H1 (cell line): ENCODE measurements at regions not wholly inside any gene's neighbourhood (a gene's known extent, or its start where the extent isn't known, plus 50 kb on each side); places are given as distances from the start of the nearest gene placed in this dataset.

Experiments used
- CTCF ChIA-PET: fragments of 300-600 bp; sonication (Branson Sonifier 250); formaldehyde crosslinking; loops from one replicate; lab custom pipeline; 2021; ENCODE audit not compliant: partially characterized antibody; lab: Charles Lee
- POLR2A ChIA-PET: fragments of 300-600 bp; sonication (Branson Sonifier 250); formaldehyde crosslinking; loops from one replicate; lab custom pipeline; 2021; ENCODE audit warnings: inconsistent platforms; ENCODE audit not compliant: partially characterized antibody; lab: Charles Lee
- DNase-seq, 2 experiments: peaks; one replicate each; pipeline versions ENCODE4 v3.0.0 to v3.0.0-alpha.2; 2010 to 2022; ENCODE audit warnings: low spot score in 2 of 2, low read depth in 1 of 2, mixed read lengths in 1 of 2
- FAIRE-seq: peaks from 2 replicates; lab custom pipeline; 2011; peaks lifted over from hg19 to GRCh38; lab: Jason Lieb, UNC
- H2AFZ ChIP-seq: 2 replicates; pipeline ENCODE4 v1.8.1; 2012; ENCODE audit warnings: low read length, inconsistent platforms
- H2AK5ac ChIP-seq: 2 replicates; pipeline ENCODE4 v1.6.1; 2013; ENCODE audit warnings: low read depth, low read length
- H2BK120ac ChIP-seq: replicated peaks from 2 replicates; pipeline ENCODE3; 2013; ENCODE audit warnings: low read depth, low read length, inconsistent platforms
- H2BK12ac ChIP-seq: 2 replicates; pipeline ENCODE4 v1.6.1; 2013; ENCODE audit warnings: low read depth, low read length
- H2BK15ac ChIP-seq: 2 replicates; pipeline ENCODE4 v1.6.1; 2013; ENCODE audit warnings: low read length
- H2BK20ac ChIP-seq: 2 replicates; pipeline ENCODE4 v1.6.1; 2013; ENCODE audit warnings: low read length
- H2BK5ac ChIP-seq: 2 replicates; pipeline ENCODE4 v1.6.1; 2013; ENCODE audit warnings: low read depth, low read length
- H3K14ac ChIP-seq: 2 replicates; pipeline ENCODE4 v1.6.1; 2013; ENCODE audit warnings: inconsistent platforms; ENCODE audit not compliant: insufficient read length
- H3K18ac ChIP-seq: 2 replicates; pipeline ENCODE4 v1.6.1; 2013; ENCODE audit warnings: low read length; ENCODE audit errors: extremely low read depth
- H3K23ac ChIP-seq: 2 replicates; pipeline ENCODE4 v1.6.1; 2013; ENCODE audit warnings: inconsistent platforms; ENCODE audit not compliant: insufficient read length
- H3K23me2 ChIP-seq: 2 replicates; pipeline ENCODE4 v1.6.1; 2013; ENCODE audit warnings: low read depth, low read length
- H3K27ac ChIP-seq: 2 replicates; pipeline ENCODE4 v1.6.1; 2011; ENCODE audit warnings: low read depth, low read length, inconsistent platforms
- H3K27me3 ChIP-seq, 4 experiments: replicated peaks in 1 of 4; 1 replicate in 1 of 4; 2 replicates in 3 of 4; pipeline versions ENCODE4 v1.6.1 to v1.8.1; 2011 to 2013; ENCODE audit warnings: low read length in 3 of 4, mild to moderate bottlenecking in 3 of 4, inconsistent platforms in 2 of 4, mixed read lengths in 2 of 4, moderate library complexity in 1 of 4; ENCODE audit not compliant: control insufficient read depth in 3 of 4, insufficient read depth in 3 of 4; ENCODE audit errors: extremely low read depth in 1 of 4
- H3K36me3 ChIP-seq, 4 experiments: 2 replicates each; pipeline versions ENCODE4 v1.6.1 to v1.8.1; 2011 to 2013; ENCODE audit warnings: mild to moderate bottlenecking in 4 of 4, low read length in 3 of 4, moderate library complexity in 2 of 4, control low read depth in 1 of 4, inconsistent platforms in 1 of 4; ENCODE audit not compliant: insufficient read depth in 4 of 4, control insufficient read depth in 2 of 4
- H3K4ac ChIP-seq: replicated peaks from 2 replicates; pipeline ENCODE3; 2013; ENCODE audit warnings: low read length, low read depth, mixed read lengths, inconsistent platforms; ENCODE audit not compliant: insufficient read length
- H3K4me1 ChIP-seq, 4 experiments: replicated peaks in 1 of 4; 1 replicate in 1 of 4; 2 replicates in 3 of 4; pipeline versions ENCODE4 v1.6.1 to v1.8.1; 2011 to 2013; ENCODE audit warnings: low read length in 3 of 4, inconsistent platforms in 2 of 4, mixed read lengths in 1 of 4; ENCODE audit not compliant: insufficient read depth in 4 of 4, control insufficient read depth in 3 of 4
- H3K4me2 ChIP-seq, 2 experiments: 2 replicates each; pipeline versions ENCODE4 v1.6.1 to v1.8.1; 2011 to 2013; ENCODE audit warnings: low read depth in 2 of 2, low read length in 2 of 2, control low read depth in 1 of 2, inconsistent platforms in 1 of 2, mild to moderate bottlenecking in 1 of 2; ENCODE audit not compliant: insufficient read depth in 1 of 2
- H3K4me3 ChIP-seq, 4 experiments: fragments of 200-600, 300-600 bp in 1 of 4; sonication (generic), shearing (Covaris generic), sonication (Bioruptor Twin) in 1 of 4; 2 replicates each; pipeline versions ENCODE4 v1.5.1 to v1.8.1; 2011 to 2016; ENCODE audit warnings: low read length in 4 of 4, low read depth in 3 of 4, control low read depth in 2 of 4, inconsistent platforms in 2 of 4, mild to moderate bottlenecking in 2 of 4, mixed read lengths in 1 of 4, moderate library complexity in 1 of 4; ENCODE audit not compliant: insufficient read depth in 2 of 4; ENCODE audit errors: extremely low read depth in 1 of 4
- H3K56ac ChIP-seq: replicated peaks from 2 replicates; pipeline ENCODE3; 2013; ENCODE audit warnings: low read depth, mild to moderate bottlenecking, mixed read lengths, low read length, inconsistent platforms; ENCODE audit not compliant: insufficient read length
- H3K79me1 ChIP-seq: 2 replicates; pipeline ENCODE4 v1.6.1; 2013; ENCODE audit warnings: low read depth, low read length, control low read depth
- H3K79me2 ChIP-seq, 2 experiments: 2 replicates each; pipeline versions ENCODE4 v1.6.1 to v1.8.1; 2012 to 2013; ENCODE audit warnings: low read length in 2 of 2, mild to moderate bottlenecking in 2 of 2, inconsistent platforms in 1 of 2; ENCODE audit not compliant: insufficient read depth in 2 of 2, control insufficient read depth in 1 of 2
- H3K9ac ChIP-seq, 4 experiments: replicated peaks in 1 of 4; 1 replicate in 1 of 4; 2 replicates in 3 of 4; pipeline versions ENCODE4 v1.6.1 to v1.8.1; 2011 to 2013; ENCODE audit warnings: low read depth in 3 of 4, low read length in 3 of 4, control low read depth in 2 of 4, mild to moderate bottlenecking in 2 of 4, moderate library complexity in 2 of 4, inconsistent platforms in 1 of 4; ENCODE audit errors: extremely low read depth in 1 of 4
- H3K9me3 ChIP-seq, 2 experiments: 2 replicates each; pipeline versions ENCODE4 v1.6.1 to v1.8.1; 2012 to 2013; ENCODE audit warnings: mild to moderate bottlenecking in 2 of 2, moderate library complexity in 2 of 2, control low read depth in 1 of 2, inconsistent platforms in 1 of 2, low read depth in 1 of 2, low read length in 1 of 2, mixed read lengths in 1 of 2; ENCODE audit not compliant: insufficient read depth in 2 of 2
- H4K20me1 ChIP-seq, 2 experiments: replicated peaks in 1 of 2; 2 replicates each; pipeline versions ENCODE3 to v1.8.1; 2011 to 2013; ENCODE audit warnings: inconsistent platforms in 2 of 2, low read length in 2 of 2, mild to moderate bottlenecking in 1 of 2; ENCODE audit not compliant: insufficient read depth in 2 of 2, control insufficient read depth in 1 of 2
- H4K5ac ChIP-seq: 2 replicates; pipeline ENCODE4 v1.6.1; 2013; ENCODE audit warnings: low read length, low read depth, mixed read lengths, inconsistent platforms; ENCODE audit not compliant: insufficient read length
- H4K8ac ChIP-seq: 2 replicates; pipeline ENCODE4 v1.8.0; 2013; ENCODE audit warnings: mild to moderate bottlenecking, moderate library complexity, low read length, inconsistent platforms; ENCODE audit not compliant: insufficient read depth; ENCODE audit errors: extremely low read depth
- H4K91ac ChIP-seq: replicated peaks from 2 replicates; pipeline ENCODE3; 2013; ENCODE audit warnings: low read length, mixed read lengths, inconsistent platforms; ENCODE audit not compliant: insufficient read length
- ASH2L ChIP-seq: fragments of 200-600, 300-600 bp; sonication (generic); IDR thresholded peaks from one replicate; pipeline ENCODE4 v1.7.1; 2017; ENCODE audit warnings: low read length
- ATF3 ChIP-seq: IDR thresholded peaks from 2 replicates; pipeline ENCODE4 v1.6.1; 2011; ENCODE audit warnings: low read depth, mild to moderate bottlenecking, low read length; ENCODE audit not compliant: insufficient read depth
- BCL11A ChIP-seq, 2 experiments: IDR thresholded peaks; one replicate each; pipeline ENCODE4 v1.6.1; 2011; ENCODE audit warnings: low read depth in 2 of 2, low read length in 2 of 2, mild to moderate bottlenecking in 2 of 2
- GABPA ChIP-seq: IDR thresholded peaks from 2 replicates; pipeline ENCODE4 v1.6.1; 2011; ENCODE audit warnings: mild to moderate bottlenecking, low read length, moderate library complexity, borderline replicate concordance; ENCODE audit not compliant: insufficient read depth
- JUN ChIP-seq: IDR thresholded peaks from 2 replicates; pipeline ENCODE4 v1.6.1; 2011; ENCODE audit warnings: low read depth, mild to moderate bottlenecking, improper control_type of control experiment, low read length
- KDM4A ChIP-seq: IDR thresholded peaks from one replicate; pipeline ENCODE4 v1.7.1; 2012; ENCODE audit warnings: low read depth, mild to moderate bottlenecking, moderate library complexity, low read length, inconsistent platforms; ENCODE audit not compliant: severe bottlenecking
- NANOG ChIP-seq: IDR thresholded peaks from 2 replicates; pipeline ENCODE4 v1.6.1; 2011; ENCODE audit warnings: low read length, low read depth, mild to moderate bottlenecking, inconsistent platforms; ENCODE audit not compliant: insufficient read depth, poor library complexity, severe bottlenecking
- POLR2AphosphoS5 ChIP-seq: IDR thresholded peaks from 2 replicates; pipeline ENCODE4 v1.6.1; 2011; ENCODE audit warnings: low read depth, low read length
- POU5F1 ChIP-seq: IDR thresholded peaks from 2 replicates; pipeline ENCODE4 v1.6.1; 2011; ENCODE audit warnings: low read depth, mild to moderate bottlenecking, low read length, moderate library complexity
- RBBP5 ChIP-seq: IDR thresholded peaks from 2 replicates; pipeline ENCODE4 v1.7.1; 2012; ENCODE audit warnings: low read depth, mild to moderate bottlenecking, inconsistent platforms, low read length, moderate library complexity, borderline replicate concordance
- SP4 ChIP-seq: IDR thresholded peaks from 2 replicates; pipeline ENCODE4 v1.6.1; 2012; ENCODE audit warnings: low read length, inconsistent platforms
- SRF ChIP-seq: IDR thresholded peaks from 2 replicates; pipeline ENCODE4 v1.6.1; 2011; ENCODE audit warnings: mild to moderate bottlenecking, low read depth, low read length, moderate library complexity
- YY1 ChIP-seq: IDR thresholded peaks from 2 replicates; pipeline ENCODE4 v1.6.1; 2011; ENCODE audit warnings: low read depth, mild to moderate bottlenecking, low read length
- WGBS, 2 experiments: shearing (Covaris generic) in 1 of 2; methylation state at CpG; one replicate each; pipeline versions ENCODE4 v1.1.6 to v1.1.7; 2013 to 2015; ENCODE audit warnings: low lambda C conversion rate in 2 of 2, mixed read lengths in 2 of 2, inconsistent platforms in 1 of 2, low coverage in 1 of 2, missing lambda C conversion rate in 1 of 2; ENCODE audit not compliant: insufficient replicate concordance in 2 of 2, insufficient coverage in 1 of 2, insufficient read length in 1 of 2; ENCODE audit errors: extremely low coverage in 1 of 2, missing lambda C conversion rate in 1 of 2; 5-methylcytosine and 5-hydroxymethylcytosine counted together

GRCh38 chr9:108080285-108080684 lies 590.7 kb upstream of the KLF4 start:
- Histone ChIP-seq H2BK15ac (no peak overlapping the region), H2AFZ (no peak overlapping the region), H3K23ac (no peak overlapping the region), H3K4me3 (no peak overlapping the region), H3K4me1 (peaks cover 0 to 6% (median 0%) of the 10 kb centered on the region in 4 experiments; a peak in 1 of 7 replicates)
- CTCF ChIA-PET = no interaction called here
- TF ChIP-seq SP4 = no peak
- no peak for TF ChIP-seq ASH2L
- TF ChIP-seq POLR2AphosphoS5 = no peak
- no peak for TF ChIP-seq GABPA
- TF ChIP-seq JUN = no peak
- TF ChIP-seq YY1 = no peak
- TF ChIP-seq SRF = no peak
- no peak for TF ChIP-seq NANOG
- TF ChIP-seq POU5F1 = no peak
- TF ChIP-seq ATF3 = no peak
- TF ChIP-seq BCL11A (IDR thresholded peaks at IDR 0.05; ENCODE audit: low read depth in 2 of 2, low read length in 2 of 2) = no peak
- no peak for TF ChIP-seq KDM4A
- TF ChIP-seq RBBP5 = no peak
- TF ChIP-seq, all 59 proteins: peak for 0
- H3K27ac ChIP-seq = no peak overlapping the region
- POLR2A ChIA-PET = no interaction called here
- no peaks in the 10 kb centered on the region for H3K36me3 ChIP-seq
- no peak overlapping the region for H3K4ac ChIP-seq
- no peaks in the 10 kb centered on the region for H4K20me1 ChIP-seq
- no peak overlapping the region for H4K91ac ChIP-seq
- no peak overlapping the region for H3K14ac ChIP-seq
- no peaks in the 10 kb centered on the region for H3K79me1 ChIP-seq
- H2BK120ac ChIP-seq = no peak overlapping the region
- no peak overlapping the region for H2BK20ac ChIP-seq
- no peak overlapping the region for H3K9ac ChIP-seq
- no peaks in the 10 kb centered on the region for H3K9me3 ChIP-seq
- FAIRE-seq (no peak), DNase-seq (no peak)
- H4K8ac ChIP-seq = no peak overlapping the region
- H2BK12ac ChIP-seq = 0 out of 2 replicates have a peak overlapping the region, but pooled peaks have one; percentile 29
- H2BK5ac ChIP-seq = no peak overlapping the region
- no peak overlapping the region for H3K18ac ChIP-seq
- H3K56ac ChIP-seq = no peak overlapping the region
- no peaks in the 10 kb centered on the region for H3K23me2 ChIP-seq
- H2AK5ac ChIP-seq = no peak overlapping the region
- no peaks in the 10 kb centered on the region; a peak in 1 of 7 replicates for H3K27me3 ChIP-seq
- H4K5ac ChIP-seq = no peak overlapping the region
- H3K4me2 ChIP-seq = no peak overlapping the region
- H3K79me2 ChIP-seq = no peaks in the 10 kb centered on the region
- 93% methylated on average over 3 of the region's 3 CpGs; no CpG with 5 or more reads in 1 of the 2 experiments for WGBS, 2 experiments
